OCI-M2 (cell line): ENCODE measurements at regions not wholly inside any gene's neighbourhood (a gene's known extent, or its start where the extent isn't known, plus 50 kb on each side); places are given as distances from the start of the nearest gene placed in this dataset.
"Not testable (repeated sequence)": the region's sequence is repeated elsewhere in the genome, so short reads cannot be mapped to it uniquely, and the experiment has no call there.

Experiments used
- DNase-seq: peaks from one replicate; lab custom pipeline; 2025; ENCODE audit not compliant: unreplicated experiment; lab: John Stamatoyannopoulos, UW

DNA sequence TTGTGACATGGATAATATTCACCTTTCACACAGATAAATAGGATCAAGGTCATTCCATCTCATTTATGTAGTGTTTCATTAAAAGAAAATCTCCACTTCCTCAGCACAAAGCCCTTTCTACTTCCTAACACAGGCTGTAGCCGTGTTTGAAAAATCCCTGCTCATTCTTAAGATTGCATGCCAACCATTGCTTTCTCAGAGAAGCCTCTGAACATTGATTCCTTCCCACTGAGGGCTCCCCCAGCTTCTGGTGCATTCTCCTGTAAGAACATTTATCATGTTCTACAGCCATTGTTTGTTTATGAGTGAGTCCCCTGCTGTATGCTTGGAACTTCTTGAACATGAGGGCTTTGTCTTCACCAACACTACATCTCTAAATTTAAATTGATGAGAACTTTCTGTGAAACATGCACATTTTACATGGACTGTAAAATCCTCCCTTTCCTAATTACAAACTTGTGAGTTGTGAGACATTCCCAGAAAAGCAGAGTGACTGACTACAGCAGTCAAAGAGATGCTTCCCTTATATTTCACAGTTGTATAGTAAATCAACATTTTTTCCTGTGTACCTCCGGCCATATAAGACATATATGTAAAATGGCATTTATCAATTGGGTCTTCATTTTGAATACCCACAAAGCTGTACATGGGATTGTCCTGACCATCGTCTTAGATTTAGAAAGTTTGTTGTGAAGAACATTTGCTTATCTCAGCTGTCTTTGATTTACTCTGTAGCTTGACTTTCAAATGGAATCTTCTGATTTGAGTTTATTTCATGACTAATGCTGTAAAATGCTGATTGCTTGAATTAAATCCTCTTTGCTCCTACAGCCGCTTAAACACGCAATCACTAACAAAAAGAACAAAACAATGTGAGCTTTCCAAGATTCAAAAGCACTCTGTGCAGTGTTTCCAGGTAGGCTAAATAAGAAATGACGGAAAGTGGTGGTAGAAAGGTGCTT is 600.5 kb upstream of the SLIT2 start:
- DNase-seq: no peak

DNA sequence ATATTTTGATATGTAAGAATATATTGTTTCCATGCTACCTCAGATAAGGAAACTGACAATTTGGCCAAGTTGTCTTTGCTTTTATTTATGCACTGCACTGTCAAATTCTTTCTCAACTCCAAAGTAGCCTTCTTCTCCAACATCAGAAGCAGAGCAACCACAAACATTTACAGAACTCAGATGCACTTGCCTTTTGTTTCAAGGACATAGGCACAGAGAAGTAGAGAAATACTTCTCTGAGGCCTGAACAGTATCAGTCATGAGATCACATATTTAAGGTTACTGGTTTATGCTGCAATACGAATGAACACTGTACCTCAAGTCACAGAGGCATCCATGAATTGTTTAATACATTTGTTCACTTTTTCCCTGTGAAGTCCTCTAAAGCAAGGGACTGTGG is 606.1 kb upstream of the SLIT2 start:
- no peak for DNase-seq

DNA sequence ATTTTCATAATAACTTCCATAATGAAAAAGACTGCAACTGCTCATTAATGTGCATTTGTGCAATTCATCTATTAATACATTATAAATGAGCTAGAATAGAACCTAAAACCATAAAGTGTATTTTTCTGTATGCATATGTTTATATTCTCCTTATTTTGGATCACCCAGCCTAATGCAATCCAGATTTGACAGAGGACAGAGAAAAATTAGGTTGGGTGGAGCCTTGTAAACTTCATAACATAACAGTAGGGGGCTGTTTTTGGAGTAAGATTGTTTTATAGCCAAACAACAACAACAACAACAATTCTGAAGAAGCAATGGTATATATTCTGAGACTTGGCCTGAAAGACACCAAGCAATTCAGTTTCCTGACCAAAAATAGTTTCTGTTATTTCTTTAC is 615.3 kb upstream of the SLIT2 start:
- DNase-seq: no peak

DNA sequence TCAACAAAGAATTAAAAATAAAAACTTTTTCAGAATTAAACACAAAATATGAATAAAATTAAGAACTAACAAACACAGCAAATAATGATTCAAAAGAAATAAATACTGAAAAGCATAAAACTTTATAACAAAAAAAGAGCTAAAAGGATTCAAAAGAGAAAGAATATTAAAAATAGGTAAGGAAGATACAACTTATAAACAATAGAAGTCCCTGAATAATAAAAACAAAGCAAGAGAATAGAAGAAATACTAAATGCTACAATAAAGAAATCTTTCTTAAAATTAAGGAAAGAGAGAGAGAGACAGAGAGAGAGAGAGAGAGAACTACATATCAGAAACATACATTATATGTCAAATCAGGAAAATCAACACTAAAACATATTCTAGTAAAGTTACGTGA is 619.9 kb upstream of the SLIT2 start:
- DNase-seq: no peak

DNA sequence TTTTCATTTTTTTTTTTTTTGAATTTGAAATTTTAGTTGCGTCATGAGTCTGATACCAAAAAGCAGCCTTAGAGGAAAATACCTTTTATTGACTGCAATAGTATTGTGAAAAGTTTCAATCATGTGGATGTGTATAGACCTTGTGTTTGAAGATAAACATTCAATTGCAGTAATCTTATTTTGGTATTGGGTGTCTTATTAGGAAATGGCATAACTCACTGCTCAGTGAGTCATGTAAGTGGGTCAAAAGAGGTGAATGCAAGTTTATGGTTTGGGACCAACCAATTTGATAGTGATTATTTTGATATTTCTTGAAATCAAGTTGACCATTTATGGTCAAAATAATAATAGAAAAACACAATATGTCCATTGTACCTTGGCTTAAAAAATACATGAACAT is 627.8 kb upstream of the SLIT2 start:
- no peak for DNase-seq

DNA sequence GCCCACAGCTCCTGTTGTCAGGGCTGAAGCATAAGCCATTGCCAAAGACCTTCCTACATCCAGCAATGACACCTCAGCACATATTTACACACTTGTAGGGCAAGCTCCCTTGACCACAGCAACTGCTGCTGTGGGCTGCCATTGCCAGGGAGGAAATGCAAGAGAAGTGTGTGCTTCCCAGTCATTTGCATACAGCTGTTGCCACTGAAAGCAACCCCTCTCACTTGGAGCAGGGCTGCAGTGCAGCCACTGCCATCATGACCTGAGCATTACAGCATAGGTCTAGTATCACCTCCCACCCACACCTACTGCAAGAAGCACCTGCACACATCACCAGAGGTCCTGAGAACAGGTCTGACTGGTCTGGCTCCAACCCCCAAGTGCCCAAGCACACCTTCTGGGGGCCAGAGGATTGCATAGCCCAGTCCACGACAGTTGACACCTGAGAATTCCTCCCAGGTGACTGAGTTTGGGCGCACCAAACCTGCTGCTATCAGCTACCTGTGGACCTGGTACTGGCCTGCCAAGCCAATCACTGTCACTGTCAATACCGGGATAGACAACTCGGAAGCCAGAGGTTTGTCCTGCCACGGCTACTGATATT is 636.5 kb upstream of the SLIT2 start:
- no peak for DNase-seq

DNA sequence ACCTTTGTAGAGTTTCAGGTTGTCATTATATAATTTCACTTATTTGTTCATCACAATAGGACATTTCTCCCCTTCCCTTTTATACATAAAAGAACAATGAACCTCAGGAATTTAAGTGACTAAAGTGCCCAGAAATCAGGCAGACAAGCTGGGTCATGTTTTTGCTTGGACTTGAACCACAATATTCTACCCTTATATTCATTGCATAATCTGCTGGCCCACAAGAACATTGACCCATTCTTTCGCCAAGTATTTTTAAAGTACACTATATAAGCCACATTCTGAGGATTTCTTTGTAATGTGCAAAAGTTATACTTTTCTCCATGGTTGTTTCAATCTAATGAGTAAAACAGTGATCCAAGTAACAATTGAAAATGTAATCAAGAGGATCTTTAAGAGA is 637.5 kb upstream of the SLIT2 start:
- DNase-seq: no peak

DNA sequence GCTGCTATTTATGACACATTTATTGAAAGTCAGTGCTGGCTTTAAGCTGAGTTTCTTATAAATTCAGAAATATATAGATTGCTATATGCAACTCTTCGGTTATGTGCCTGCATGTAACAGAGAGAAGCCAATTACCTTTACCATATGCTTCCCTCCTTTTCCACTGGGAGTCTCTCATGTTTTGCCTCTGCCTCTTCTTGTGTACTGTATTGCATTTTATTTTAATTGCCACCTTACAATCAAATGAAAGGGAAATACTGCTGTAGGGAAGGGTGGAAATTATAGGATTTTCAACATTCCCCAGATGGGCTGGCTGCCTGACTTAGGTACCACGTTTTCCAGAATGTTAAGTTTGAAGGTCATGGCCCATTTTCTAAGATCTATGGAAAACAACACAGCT is 655.4 kb upstream of the SLIT2 start:
- no peak for DNase-seq

DNA sequence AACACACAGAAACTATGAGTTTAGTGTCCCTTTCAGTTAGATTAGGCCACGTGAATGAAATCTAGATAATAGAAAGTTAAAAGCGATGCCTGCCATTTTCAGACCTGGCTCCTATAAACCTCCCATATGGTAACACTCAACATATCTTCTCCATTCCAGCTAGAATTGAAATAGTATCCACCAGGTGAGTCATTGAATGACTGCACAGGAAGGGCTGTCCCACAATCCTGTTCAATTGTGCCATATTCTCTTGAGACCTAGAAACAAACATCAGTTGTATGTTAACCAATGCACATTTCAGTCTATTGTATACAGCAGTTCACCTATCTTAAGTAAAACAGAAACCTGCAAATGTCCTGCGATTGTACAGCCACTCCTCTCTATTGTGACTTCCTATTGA is 659.3 kb upstream of the SLIT2 start:
- no peak for DNase-seq

DNA sequence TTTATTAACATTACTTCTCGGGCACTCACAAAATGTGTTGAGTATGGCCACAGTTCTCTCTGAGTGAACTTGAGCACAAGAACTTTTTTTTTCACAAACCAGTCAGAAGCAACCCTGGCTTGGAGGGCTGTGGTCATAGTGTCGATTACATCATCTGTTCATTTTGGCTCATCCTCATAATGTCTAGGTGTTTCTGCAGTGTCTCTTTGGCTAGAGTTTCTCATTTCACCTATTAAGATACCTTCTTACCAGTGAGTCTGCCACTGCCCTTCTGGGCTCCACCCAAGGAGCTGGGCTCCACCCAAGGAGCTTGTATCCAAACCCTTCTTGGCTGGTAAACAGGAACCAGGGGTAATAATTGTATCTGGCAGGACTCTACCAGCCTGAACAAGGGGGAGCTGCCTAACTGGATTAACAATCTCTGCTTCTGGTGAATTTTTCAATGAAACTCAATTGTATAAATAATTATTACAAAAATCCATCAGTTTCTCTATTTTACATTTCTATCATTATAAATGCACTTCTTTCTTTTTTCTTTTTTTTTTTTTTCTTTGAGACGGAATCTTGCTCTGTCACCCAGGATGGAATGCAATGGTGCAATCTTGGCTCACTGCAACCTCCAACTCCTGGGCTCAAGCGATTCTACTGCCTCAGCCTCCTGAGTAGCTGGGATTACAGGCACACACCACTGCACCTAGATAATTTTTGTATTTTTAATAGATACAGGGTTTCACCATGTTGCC is 667.7 kb upstream of the SLIT2 start:
- DNase-seq: no peak

DNA sequence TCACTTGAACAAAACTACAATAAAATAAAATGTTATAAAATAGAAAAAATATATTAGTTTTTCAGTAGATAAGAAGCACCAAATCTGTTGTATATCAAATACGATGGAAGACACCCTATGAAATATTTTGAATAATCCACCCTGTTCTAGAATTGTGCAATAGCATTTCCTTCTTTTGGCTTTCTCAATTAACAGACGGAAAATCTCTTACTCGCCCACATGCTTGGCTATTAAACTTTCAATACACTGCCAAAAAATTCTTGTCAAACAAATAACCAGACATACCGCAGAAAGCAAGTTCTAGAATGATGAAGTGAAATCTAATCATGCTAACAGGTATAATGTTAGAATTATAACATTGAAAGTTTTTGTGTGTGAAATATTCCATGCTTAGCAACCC is 671.6 kb upstream of the SLIT2 start:
- DNase-seq: no peak

DNA sequence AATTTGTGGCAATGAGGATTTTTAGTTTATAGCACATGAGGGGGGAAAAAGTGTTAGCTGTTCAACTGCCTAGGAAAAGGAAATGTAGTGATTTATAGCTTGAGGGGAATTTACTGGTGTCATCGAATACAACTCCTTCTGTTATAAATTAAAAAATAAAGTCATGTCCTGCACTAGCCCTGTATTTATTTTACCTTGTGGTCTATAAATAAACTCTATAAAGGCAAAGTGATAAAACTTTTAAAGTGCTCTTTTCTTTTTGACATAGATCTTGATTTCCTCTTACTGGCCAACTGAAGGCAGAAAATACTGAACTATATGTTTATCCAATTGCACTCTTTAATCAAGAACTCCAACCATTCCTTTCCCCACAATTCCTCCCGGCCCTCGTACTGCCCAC is 672.1 kb upstream of the SLIT2 start:
- no peak for DNase-seq

DNA sequence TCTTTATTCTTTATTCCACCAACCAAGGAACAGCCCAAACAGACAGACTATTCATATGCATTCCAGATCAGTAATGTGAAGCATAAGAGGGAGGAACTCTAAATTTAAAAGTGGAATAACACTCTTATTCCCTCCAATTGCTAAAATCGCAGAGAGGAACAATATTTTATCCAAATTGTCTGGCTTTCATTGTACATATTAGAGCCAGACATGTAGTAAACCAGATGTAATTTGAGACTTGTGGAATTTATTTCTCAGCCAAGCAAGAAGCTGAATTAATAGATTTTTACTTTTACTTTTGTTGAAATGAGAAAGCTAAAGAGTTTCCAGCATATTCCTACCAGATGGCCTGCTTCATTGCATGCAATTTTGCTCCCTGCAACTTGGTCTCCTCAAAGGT is 674.6 kb upstream of the SLIT2 start:
- no peak for DNase-seq

DNA sequence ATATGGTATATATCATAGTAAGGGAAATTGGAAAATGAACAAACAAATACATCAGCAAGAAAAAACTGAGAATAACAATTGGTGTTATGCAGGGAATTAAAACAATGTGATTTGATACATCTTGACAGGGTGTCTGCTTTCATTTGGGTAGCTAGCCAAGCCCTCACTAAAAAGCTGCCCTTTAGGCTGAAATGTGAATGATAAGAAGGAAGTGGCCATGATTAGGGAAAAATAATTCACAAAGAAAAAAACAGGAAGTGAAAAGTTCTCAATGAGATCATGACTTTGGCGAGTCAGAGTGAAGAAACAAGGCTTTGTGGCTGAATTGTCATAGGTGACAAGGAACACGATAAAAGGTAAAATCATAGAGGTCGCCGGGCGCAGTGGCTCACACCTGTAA is 675.8 kb upstream of the SLIT2 start:
- DNase-seq: no peak

DNA sequence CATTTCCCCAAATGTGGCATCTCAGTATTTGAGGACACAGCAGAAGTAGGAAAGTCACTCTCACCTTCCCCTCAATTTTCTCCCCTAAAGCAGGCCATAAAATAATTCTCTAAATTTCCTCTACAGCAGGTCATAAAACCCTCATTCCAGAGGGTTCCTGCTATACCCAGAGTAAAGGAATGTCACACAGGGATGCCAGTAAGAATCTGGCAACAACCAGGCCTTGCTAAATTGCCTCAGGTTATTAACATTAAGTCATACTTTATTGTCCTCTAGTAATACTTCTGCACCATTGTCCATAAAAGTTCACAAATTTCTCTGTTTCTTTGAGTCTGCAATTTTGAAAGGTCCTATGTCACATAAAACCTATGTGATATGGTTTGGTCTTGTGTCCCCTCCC is 685.7 kb upstream of the SLIT2 start:
- no peak for DNase-seq

DNA sequence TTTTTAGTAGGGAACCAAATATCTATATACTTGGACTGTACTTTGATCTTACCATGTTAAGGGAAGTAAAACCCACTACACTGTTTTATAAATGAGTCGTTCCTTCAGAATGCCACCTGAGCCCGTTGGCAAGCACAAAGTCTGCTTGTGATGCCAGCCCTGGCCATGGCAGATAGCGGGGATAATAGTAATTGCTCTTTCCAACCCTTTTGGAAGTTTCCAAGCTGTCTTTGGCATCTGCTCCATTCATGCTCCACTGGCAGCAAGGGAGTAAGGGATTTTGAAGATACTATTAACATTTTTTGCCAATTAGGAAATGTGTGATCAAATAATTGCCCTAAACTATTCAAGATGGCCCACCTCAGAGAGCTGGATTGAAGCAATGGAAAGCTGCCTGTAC is 689.2 kb upstream of the SLIT2 start:
- DNase-seq: no peak

DNA sequence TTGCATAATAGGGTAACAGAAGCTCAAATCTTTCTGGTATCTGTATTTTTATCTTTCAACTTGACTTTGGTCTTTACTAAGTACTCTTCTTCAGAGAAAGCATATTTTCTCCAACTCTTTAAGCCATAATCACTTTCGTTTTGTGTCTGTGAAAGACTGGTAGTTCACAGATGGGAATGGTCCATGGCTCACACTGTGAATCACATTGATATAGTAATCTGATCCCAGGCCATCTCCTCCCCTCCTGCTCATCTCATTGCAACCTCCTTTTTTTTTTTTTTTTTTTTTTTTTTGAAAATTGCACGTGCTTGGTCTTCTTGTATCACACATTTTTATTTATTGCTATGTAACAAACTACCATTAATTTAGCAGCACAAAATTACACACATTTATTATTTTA is 694.5 kb upstream of the SLIT2 start:
- no peak for DNase-seq

DNA sequence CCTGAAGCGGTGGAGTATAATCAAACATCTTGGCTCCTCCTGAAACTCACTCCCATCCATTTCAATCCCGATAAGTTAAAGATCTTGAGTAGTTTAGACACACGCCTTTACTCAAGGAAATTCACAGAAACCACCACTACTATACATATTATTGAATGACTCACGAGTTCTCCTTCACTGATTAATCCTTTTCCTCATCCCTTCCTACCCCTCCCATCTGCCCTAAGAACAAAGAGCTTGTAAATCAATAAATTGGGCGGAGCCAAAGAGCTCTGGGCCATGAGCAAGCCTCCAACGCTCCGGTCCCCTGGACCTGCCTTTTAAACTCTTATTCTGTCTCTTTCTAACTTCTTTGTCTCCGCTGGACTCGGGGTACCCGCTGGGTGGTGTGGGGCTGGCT is 695.4 kb upstream of the SLIT2 start:
- not testable (repeated sequence) for DNase-seq

DNA sequence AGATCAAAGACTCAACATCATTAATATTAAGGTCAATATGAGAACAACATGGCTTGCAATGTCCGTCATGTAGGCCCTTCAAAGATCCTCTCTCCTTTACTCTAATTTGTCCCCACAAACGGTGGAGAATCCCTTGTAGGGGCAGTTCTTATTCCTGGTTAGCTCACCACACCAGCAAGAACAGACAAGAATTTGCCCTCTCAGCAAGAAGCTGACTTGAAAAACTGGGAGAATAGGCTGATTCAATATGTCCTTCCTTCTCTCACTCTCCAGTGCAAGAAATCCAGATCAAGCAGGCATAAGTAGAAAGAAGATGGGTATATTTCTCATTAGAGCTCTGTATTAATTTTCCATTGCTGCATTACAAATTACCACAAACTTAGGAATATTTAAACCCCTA is 704.2 kb upstream of the SLIT2 start:
- no peak for DNase-seq

DNA sequence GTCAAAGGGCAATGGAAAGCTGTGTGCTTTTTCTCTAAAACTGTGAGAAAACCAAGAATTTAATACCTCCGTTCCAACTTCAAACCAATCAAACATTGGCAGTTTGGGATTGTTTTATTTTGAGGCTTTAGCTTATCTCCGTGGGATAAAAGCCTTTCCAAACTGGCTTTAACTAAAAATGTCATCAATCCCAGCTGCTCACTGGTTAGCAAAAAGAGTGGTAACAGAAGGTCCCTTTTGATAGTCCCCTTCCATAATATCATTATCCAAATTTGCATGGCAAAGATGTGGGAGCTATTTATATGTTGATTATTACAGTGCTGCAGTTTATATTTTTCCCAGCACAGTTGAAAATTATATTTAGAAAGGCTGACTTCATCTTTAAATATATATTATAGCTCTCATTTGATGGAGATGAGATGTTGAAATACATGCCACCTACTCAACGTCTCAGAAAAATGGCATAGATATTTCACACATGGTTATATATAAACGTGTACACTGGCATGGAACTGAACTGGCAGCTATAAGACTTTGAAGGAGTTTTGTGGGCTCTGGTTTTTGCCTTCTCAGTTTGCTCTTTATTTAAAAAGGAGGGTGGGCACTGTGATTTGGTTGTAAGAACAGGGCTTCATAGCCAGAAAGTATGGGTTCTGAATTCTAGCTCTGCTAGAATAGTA is 707.1 kb upstream of the SLIT2 start:
- DNase-seq: no peak

DNA sequence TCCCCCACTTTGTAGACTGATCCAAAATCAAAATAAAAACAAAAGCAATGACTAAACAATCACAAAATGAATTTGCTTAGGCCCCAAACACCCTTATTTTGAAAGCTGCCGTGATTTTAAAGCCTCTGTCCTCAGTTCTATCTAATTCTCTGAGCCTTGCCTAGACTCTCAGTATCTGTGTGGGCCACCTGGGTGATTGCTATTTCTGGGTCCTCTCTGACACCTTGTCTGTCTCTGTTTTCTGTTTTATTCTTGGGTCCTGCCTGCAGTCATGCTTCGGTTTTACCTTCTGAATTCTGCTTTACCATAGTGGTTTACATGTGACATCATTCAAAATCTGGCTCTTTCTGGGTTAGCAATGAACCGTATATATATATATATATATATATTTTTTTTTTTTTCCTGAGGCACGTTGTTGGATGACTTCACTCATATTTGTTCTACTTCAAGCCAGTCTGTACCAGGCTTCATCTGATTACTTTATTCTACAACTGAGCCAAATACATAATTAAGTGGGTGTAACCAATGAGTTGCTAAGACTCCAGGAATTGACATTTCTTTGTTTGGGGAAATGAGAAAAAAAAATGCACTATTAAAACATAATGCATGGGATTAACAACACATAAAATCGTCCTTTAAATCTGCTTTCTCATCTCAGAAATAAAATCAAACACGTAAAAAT is 710.7 kb upstream of the SLIT2 start:
- no peak for DNase-seq
